ENCODE measurements at regions not wholly inside any gene's neighbourhood (a gene's known extent, or its start where the extent isn't known, plus 50 kb on each side); places are given as distances from the start of the nearest gene placed in this dataset.

DNA sequence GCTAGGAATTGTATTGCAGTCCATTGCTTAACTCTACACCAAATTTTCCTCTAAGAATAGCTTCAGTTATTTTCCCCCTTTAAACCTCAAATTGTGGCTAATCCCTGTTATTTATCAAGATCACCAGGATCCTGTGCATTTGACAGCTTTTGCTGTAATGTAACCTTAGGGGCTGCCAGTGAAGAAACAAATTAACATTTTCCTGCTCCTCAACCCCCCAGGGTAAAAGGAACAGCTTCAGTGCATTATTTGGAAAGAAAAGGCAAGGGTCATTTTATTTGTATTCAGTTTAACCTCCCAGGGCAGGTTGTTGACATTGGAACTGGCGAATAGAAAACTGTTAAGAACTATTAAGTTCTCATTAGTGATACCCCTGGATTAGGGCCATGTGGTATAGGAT lies 57.0 kb downstream of the PCDH20 start:
- TF ChIP-seq, protein P1, sequence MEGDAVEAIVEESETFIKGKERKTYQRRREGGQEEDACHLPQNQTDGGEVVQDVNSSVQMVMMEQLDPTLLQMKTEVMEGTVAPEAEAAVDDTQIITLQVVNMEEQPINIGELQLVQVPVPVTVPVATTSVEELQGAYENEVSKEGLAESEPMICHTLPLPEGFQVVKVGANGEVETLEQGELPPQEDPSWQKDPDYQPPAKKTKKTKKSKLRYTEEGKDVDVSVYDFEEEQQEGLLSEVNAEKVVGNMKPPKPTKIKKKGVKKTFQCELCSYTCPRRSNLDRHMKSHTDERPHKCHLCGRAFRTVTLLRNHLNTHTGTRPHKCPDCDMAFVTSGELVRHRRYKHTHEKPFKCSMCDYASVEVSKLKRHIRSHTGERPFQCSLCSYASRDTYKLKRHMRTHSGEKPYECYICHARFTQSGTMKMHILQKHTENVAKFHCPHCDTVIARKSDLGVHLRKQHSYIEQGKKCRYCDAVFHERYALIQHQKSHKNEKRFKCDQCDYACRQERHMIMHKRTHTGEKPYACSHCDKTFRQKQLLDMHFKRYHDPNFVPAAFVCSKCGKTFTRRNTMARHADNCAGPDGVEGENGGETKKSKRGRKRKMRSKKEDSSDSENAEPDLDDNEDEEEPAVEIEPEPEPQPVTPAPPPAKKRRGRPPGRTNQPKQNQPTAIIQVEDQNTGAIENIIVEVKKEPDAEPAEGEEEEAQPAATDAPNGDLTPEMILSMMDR (IDR thresholded peaks at IDR 0.05; ENCODE audit: insufficient read depth, low read length) = no peak
- DNase-seq (ENCODE audit: low read depth) = no peak
- H3K4me3 ChIP-seq (ENCODE audit: low read depth, low read length) = no peak overlapping the region

DNA sequence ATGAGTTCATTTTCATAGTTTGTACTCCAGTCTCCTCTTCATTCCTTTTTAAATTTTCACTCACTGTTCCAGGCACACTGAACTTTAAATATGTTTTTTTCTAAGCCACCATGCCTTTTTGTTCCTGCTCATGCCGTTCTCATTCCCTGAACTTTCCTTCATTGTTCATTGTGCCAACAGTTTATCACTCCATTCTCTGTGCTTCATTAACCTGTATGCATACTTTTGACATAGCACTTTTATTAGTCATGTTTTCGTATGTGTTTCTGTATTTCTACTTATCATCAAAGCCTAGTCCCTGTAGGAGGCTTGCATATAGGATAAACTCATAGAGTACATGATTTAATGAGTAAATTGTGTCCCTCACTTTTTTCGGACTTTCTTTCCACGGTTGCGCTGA lies 65.3 kb downstream of the PCDH20 start:
- no peak for DNase-seq (ENCODE audit: low read depth)
- TF ChIP-seq, protein P1 (IDR thresholded peaks at IDR 0.05; ENCODE audit: insufficient read depth, low read length) = no peak

GRCh38 chr13:61339054-61339621 lies 76.5 kb downstream of the PCDH20 start:
- H3K4me3 ChIP-seq (ENCODE audit: low read depth, low read length) = no peak overlapping the region
- TF ChIP-seq, protein P1 (IDR thresholded peaks at IDR 0.05; ENCODE audit: insufficient read depth, low read length) = no peak
- no peak for DNase-seq (ENCODE audit: low read depth)

More for the DNA sequence above, 65.3 kb downstream of the PCDH20 start:
- no peak overlapping the region for H3K4me3 ChIP-seq (ENCODE audit: low read depth, low read length)

DNA sequence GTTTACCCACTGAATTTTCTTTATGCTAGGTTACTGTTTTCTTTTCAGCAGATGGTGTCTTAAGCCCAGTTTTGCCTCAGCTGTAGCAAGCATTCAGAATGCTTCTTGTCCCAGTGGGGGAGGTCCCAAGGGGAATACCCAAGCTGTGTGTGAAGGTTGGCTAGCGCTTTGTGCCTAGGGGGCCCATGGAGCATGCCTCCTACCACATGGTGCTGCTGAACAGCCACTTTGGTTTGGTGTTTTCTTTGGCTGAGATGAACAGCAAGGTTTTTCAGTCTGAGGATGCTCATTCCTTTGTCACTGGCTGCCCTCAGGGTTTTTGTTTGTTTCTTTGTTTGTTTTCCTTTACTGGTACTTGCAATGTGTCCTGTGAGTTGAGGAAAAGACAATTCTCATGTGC lies 99.0 kb downstream of the PCDH20 start:
- DNase-seq (ENCODE audit: low read depth) = no peak
- TF ChIP-seq, protein P1 (IDR thresholded peaks at IDR 0.05; ENCODE audit: insufficient read depth, low read length) = no peak
- no peak overlapping the region for H3K4me3 ChIP-seq (ENCODE audit: low read depth, low read length)

DNA sequence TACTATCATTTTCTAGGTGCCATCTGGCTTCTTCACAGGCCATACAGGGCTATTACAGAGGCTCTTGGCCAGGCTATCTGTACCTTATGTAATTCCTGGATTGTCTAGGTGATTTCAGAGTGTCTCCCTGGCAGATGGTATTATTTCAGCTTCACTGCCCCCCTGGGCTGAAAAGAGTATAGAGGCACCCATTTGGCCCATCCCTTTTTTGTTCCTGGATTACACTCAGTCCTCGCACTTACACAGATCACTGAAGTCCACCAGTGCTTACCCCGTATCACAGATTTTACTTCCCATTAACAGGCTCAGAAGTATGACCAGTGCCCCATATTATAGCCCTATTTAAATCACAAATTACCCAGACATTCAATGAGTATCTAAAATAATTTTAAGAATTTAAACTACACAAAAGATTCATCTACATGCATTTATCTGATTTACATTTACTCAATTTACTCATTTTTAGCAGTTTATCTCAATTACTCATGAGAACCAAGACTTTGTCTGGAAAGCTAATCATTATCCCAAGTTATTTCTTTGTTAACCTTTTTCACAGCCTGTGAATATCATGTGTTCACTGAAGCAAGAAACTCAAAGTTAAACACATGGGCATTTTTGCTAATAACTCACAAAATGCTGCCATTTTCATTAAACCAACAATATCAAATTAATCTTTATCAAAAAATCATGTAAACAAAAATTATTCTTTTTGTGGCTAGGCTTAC lies 121.0 kb downstream of the PCDH20 start:
- no peak for DNase-seq (ENCODE audit: low read depth)
- no peak overlapping the region for H3K4me3 ChIP-seq (ENCODE audit: low read depth, low read length)
- TF ChIP-seq, protein P1 (IDR thresholded peaks at IDR 0.05; ENCODE audit: insufficient read depth, low read length) = no peak

- DNase-seq (ENCODE audit: low read depth) = no peak
- H3K4me3 ChIP-seq (ENCODE audit: low read depth, low read length) = no peak overlapping the region
- TF ChIP-seq, protein P1 (IDR thresholded peaks at IDR 0.05; ENCODE audit: insufficient read depth, low read length) = no peak
Measured at GRCh38 chr13:61286148-61286745, 129.4 kb downstream of the PCDH20 start.

All from fibroblast of the aortic adventitia (primary cell).